ENCODE measurements at regions not wholly inside any gene's neighbourhood (a gene's known extent, or its start where the extent isn't known, plus 50 kb on each side); places are given as distances from the start of the nearest gene placed in this dataset.

- Histone ChIP-seq H3K4me3 (no peak overlapping the region), H3K36me3 (no peaks in the 10 kb centered on the region), H3K27ac (no peak overlapping the region), H3K9me3 (no peaks in the 10 kb centered on the region), H3K4me1 (no peaks in the 10 kb centered on the region), H3K27me3 (no peaks in the 10 kb centered on the region)
- TF ChIP-seq POLR2A (IDR thresholded peaks at IDR 0.05): no peak
- TF ChIP-seq CTCF (IDR thresholded peaks at IDR 0.05): no peak
- no peak for ATAC-seq
- intact Hi-C loops (cut with DNase I): no loop called here
- no peak for DNase-seq
- 43% methylated on average over 1 of the region's 1 CpG for WGBS (ENCODE audit: insufficient coverage, low coverage, low lambda C conversion rate, missing lambda C conversion rate)
Measured at GRCh38 chr18:40532046-40532445, 1423.0 kb upstream of the PIK3C3 start.

GRCh38 chr18:40531051-40531450, 1424.0 kb upstream of the PIK3C3 start:
- WGBS (ENCODE audit: insufficient coverage, low coverage, low lambda C conversion rate, missing lambda C conversion rate): 37% methylated on average over 2 of the region's 2 CpGs
- no peaks in the 10 kb centered on the region for H3K4me1 ChIP-seq
- intact Hi-C loops (cut with DNase I): no loop called here
- no peaks in the 10 kb centered on the region for H3K9me3 ChIP-seq
- H3K36me3 ChIP-seq: no peaks in the 10 kb centered on the region
- TF ChIP-seq CTCF (IDR thresholded peaks at IDR 0.05) (no peak), POLR2A (IDR thresholded peaks at IDR 0.05) (no peak)
- ATAC-seq (no peak), DNase-seq (no peak)
- no peak overlapping the region for H3K27ac ChIP-seq
- no peak overlapping the region for H3K4me3 ChIP-seq
- H3K27me3 ChIP-seq: no peaks in the 10 kb centered on the region

- Histone ChIP-seq H3K4me3 (no peak overlapping the region), H3K27me3 (no peaks in the 10 kb centered on the region), H3K36me3 (no peaks in the 10 kb centered on the region), H3K4me1 (no peaks in the 10 kb centered on the region), H3K27ac (no peak overlapping the region), H3K9me3 (no peaks in the 10 kb centered on the region)
- intact Hi-C loops (cut with DNase I): no loop called here
- 12% methylated on average over 1 of the region's 1 CpG for WGBS (ENCODE audit: insufficient coverage, low coverage, low lambda C conversion rate, missing lambda C conversion rate)
- ATAC-seq (no peak), DNase-seq (no peak)
- TF ChIP-seq CTCF (IDR thresholded peaks at IDR 0.05) (no peak), POLR2A (IDR thresholded peaks at IDR 0.05) (no peak)
Measured at GRCh38 chr18:40529478-40529877, 1425.6 kb upstream of the PIK3C3 start.

- WGBS (ENCODE audit: insufficient coverage, low coverage, low lambda C conversion rate, missing lambda C conversion rate): 21% methylated on average over 1 of the region's 1 CpG
- no peak for DNase-seq
- Histone ChIP-seq H3K9me3 (no peaks in the 10 kb centered on the region), H3K27ac (no peak overlapping the region), H3K36me3 (no peaks in the 10 kb centered on the region), H3K4me1 (no peaks in the 10 kb centered on the region), H3K27me3 (no peaks in the 10 kb centered on the region), H3K4me3 (no peak overlapping the region)
- no peak for ATAC-seq
- intact Hi-C loops (cut with DNase I): no loop called here
- TF ChIP-seq POLR2A (IDR thresholded peaks at IDR 0.05): no peak
- no peak for TF ChIP-seq CTCF (IDR thresholded peaks at IDR 0.05)
Measured at GRCh38 chr18:40524881-40525280, 1430.2 kb upstream of the PIK3C3 start.

- H3K27ac ChIP-seq: no peak overlapping the region
- no peaks in the 10 kb centered on the region for H3K9me3 ChIP-seq
- H3K4me1 ChIP-seq: no peaks in the 10 kb centered on the region
- TF ChIP-seq CTCF (IDR thresholded peaks at IDR 0.05): no peak
- no peak for TF ChIP-seq POLR2A (IDR thresholded peaks at IDR 0.05)
- intact Hi-C loops (cut with DNase I): no loop called here
- H3K36me3 ChIP-seq: no peaks in the 10 kb centered on the region
- 43% methylated on average over 1 of the region's 1 CpG for WGBS (ENCODE audit: insufficient coverage, low coverage, low lambda C conversion rate, missing lambda C conversion rate)
- H3K4me3 ChIP-seq: no peak overlapping the region
- no peaks in the 10 kb centered on the region for H3K27me3 ChIP-seq
- ATAC-seq: no peak
- no peak for DNase-seq
Measured at GRCh38 chr18:40523287-40523686, 1431.7 kb upstream of the PIK3C3 start.
